GM23248 (cell line): ENCODE measurements at regions not wholly inside any gene's neighbourhood (a gene's known extent, or its start where the extent isn't known, plus 50 kb on each side); places are given as distances from the start of the nearest gene placed in this dataset.

ENCODE experiments used
- EZH2 ChIP-seq: fragments of 200-600 bp; sonication (generic); IDR thresholded peaks from 2 replicates; pipeline ENCODE4 v1.6.1; 2018; ENCODE audit warnings: antibody characterized with exemption, mild to moderate bottlenecking; ENCODE audit not compliant: insufficient read depth, poor library complexity, severe bottlenecking
- EZH2phosphoT487 ChIP-seq: fragments of 200-600 bp; sonication (generic); IDR thresholded peaks from 2 replicates; pipeline ENCODE4 v1.6.1; 2018; ENCODE audit warnings: antibody characterized with exemption, moderate library complexity, mild to moderate bottlenecking, low read depth; ENCODE audit not compliant: insufficient read depth

DNA sequence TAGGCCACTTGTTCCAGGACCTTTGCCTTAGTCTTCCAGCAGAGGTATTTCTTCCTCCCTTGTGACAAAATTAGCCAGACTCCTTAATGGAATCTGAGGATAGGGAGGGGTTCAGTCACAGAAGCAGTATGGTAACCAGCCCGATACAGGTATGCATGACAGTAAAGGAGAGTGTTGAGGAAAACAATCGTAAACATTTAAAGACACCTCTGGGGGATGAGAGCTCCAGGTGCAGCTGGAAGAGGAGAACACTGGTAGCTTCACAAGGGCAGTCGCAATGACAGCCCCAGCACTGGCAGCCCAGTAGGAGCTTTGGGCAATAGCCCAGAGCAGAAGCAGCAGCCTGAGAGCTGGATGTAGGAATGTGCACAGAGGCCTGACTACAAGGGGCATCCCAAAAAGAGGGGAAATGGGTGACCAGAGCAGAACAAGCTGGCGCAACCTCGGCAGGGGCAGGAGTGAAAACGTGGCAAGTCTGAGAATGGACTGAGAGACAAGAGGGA is 344.9 kb upstream of the JAG1 start:
- TF ChIP-seq EZH2phosphoT487 (no peak), EZH2 (no peak)
